HL-60 (cell line): ENCODE measurements at regions not wholly inside any gene's neighbourhood (a gene's known extent, or its start where the extent isn't known, plus 50 kb on each side); places are given as distances from the start of the nearest gene placed in this dataset.

Experiments
- POLR2AphosphoS5 ChIP-seq: IDR thresholded peaks from 2 replicates; pipeline ENCODE4 v1.6.1; 2012; ENCODE audit warnings: low read depth
- REST ChIP-seq: IDR thresholded peaks from 2 replicates; pipeline ENCODE4 v1.6.1; 2012; ENCODE audit warnings: low read depth; ENCODE audit not compliant: insufficient replicate concordance
- TF ChIP-seq, protein P1 (sequence below): IDR thresholded peaks from one replicate; pipeline ENCODE4 v1.5.1; 2011; ENCODE audit warnings: low read length, control low read depth, inconsistent platforms; ENCODE audit not compliant: insufficient read depth

GRCh38 chr6:68141190-68141589, 493.9 kb upstream of the ADGRB3 start:
- TF ChIP-seq, protein P1, sequence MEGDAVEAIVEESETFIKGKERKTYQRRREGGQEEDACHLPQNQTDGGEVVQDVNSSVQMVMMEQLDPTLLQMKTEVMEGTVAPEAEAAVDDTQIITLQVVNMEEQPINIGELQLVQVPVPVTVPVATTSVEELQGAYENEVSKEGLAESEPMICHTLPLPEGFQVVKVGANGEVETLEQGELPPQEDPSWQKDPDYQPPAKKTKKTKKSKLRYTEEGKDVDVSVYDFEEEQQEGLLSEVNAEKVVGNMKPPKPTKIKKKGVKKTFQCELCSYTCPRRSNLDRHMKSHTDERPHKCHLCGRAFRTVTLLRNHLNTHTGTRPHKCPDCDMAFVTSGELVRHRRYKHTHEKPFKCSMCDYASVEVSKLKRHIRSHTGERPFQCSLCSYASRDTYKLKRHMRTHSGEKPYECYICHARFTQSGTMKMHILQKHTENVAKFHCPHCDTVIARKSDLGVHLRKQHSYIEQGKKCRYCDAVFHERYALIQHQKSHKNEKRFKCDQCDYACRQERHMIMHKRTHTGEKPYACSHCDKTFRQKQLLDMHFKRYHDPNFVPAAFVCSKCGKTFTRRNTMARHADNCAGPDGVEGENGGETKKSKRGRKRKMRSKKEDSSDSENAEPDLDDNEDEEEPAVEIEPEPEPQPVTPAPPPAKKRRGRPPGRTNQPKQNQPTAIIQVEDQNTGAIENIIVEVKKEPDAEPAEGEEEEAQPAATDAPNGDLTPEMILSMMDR, result no peak
- TF ChIP-seq POLR2AphosphoS5 (no peak), REST (peak; percentile 86)
